GM12878 (cell line): ENCODE measurements at regions not wholly inside any gene's neighbourhood (a gene's known extent, or its start where the extent isn't known, plus 50 kb on each side); places are given as distances from the start of the nearest gene placed in this dataset.

ENCODE experiments used
- ATAC-seq: fragments of 200-7000 bp; cut with Tn5 transposase; 3 replicates; pipeline ENCODE4 v1.9.1; 2020; ENCODE audit warnings: mild to moderate bottlenecking, moderate library complexity
- BruUV-seq: library from RNA; stranded (reverse); fragments of 400-500 nt; replicated peaks from 2 replicates; lab custom pipeline; 2021; lab: Mats Ljungman, UMichigan
- CTCF ChIA-PET: fragments of 300-600 bp; sonication (Branson Sonifier 250); formaldehyde crosslinking; extraction: SDS; loops from one replicate; lab custom pipeline; 2021; ENCODE audit warnings: inconsistent platforms; lab: Yijun Ruan, JAX
- POLR2A ChIA-PET: fragments of 350-600 bp; formaldehyde crosslinking; extraction: SDS; loops from one replicate; lab custom pipeline; 2021; ENCODE audit warnings: inconsistent platforms; lab: Charles Lee
- RAD21 ChIA-PET: fragments of 300-600 bp; sonication (Branson Sonifier 250); formaldehyde crosslinking; loops from one replicate; lab custom pipeline; 2023; ENCODE audit warnings: antibody characterized with exemption; ENCODE audit not compliant: unreplicated experiment; lab: Charles Lee
- SMC1A ChIA-PET: fragments of 300-600 bp; sonication (Branson Sonifier 250); formaldehyde crosslinking; loops from one replicate; lab custom pipeline; 2023; ENCODE audit not compliant: unreplicated experiment, uncharacterized antibody; lab: Charles Lee
- DNase-seq: peaks from one replicate; pipeline ENCODE4 v3.0.0-alpha.2; 2011; ENCODE audit warnings: low read depth, low spot score
- FAIRE-seq: peaks from 3 replicates; lab custom pipeline; 2011; peaks lifted over from hg19 to GRCh38; lab: Jason Lieb, UNC
- H2AFZ ChIP-seq: 2 replicates; pipeline ENCODE4 v1.6.0; 2011; ENCODE audit warnings: low read depth, low read length, control low read depth; ENCODE audit not compliant: control insufficient read depth
- H3K27ac ChIP-seq: 2 replicates; pipeline ENCODE4 v1.5.1; 2011; ENCODE audit warnings: control low read depth; ENCODE audit not compliant: control insufficient read depth, insufficient read depth
- H3K27me3 ChIP-seq, 2 experiments: replicated peaks in 1 of 2; 2 replicates each; pipeline versions ENCODE4 v1.6.0 to v1.6.1; 2011; ENCODE audit warnings: low read length in 1 of 2; ENCODE audit not compliant: control insufficient read depth in 2 of 2, insufficient read depth in 2 of 2
- H3K36me3 ChIP-seq, 2 experiments: 2 replicates each; pipeline ENCODE4 v1.5.1; 2011; ENCODE audit warnings: low read length in 1 of 2; ENCODE audit not compliant: control insufficient read depth in 2 of 2, insufficient read depth in 2 of 2
- H3K4me1 ChIP-seq: 2 replicates; pipeline ENCODE4 v1.6.1; 2011; ENCODE audit warnings: mild to moderate bottlenecking, low read length, moderate library complexity, mixed read lengths; ENCODE audit not compliant: control insufficient read depth, insufficient read depth
- H3K4me2 ChIP-seq: 2 replicates; pipeline ENCODE4 v1.6.0; 2011; ENCODE audit warnings: control low read depth; ENCODE audit not compliant: control insufficient read depth, insufficient read depth
- H3K4me3 ChIP-seq: fragments of 200-600 bp; sonication (generic); 2 replicates; pipeline ENCODE4 v1.5.1; 2016
- H3K79me2 ChIP-seq: 2 replicates; pipeline ENCODE4 v1.6.0; 2011; ENCODE audit warnings: low read length; ENCODE audit not compliant: control insufficient read depth, insufficient read depth
- H3K9ac ChIP-seq: 2 replicates; pipeline ENCODE4 v1.8.0; 2011; ENCODE audit warnings: low read length, control low read depth, mixed read lengths; ENCODE audit not compliant: control insufficient read depth, insufficient read depth
- H3K9me3 ChIP-seq: replicated peaks from 3 replicates; pipeline ENCODE4 v1.5.1; 2011; ENCODE audit warnings: mild to moderate bottlenecking, low read length; ENCODE audit not compliant: control insufficient read depth, insufficient read depth
- H4K20me1 ChIP-seq: 2 replicates; pipeline ENCODE4 v1.6.0; 2011; ENCODE audit not compliant: control insufficient read depth, insufficient read depth
- BHLHE40 ChIP-seq, 2 experiments: fragments of 450-650 bp in 1 of 2; IDR thresholded peaks; 2 replicates each; pipeline ENCODE4 v1.6.1; 2011 to 2017; ENCODE audit warnings: low read depth in 2 of 2, borderline replicate concordance in 1 of 2, improper control_type of control experiment in 1 of 2, low read length in 1 of 2, mild to moderate bottlenecking in 1 of 2
- CHD4 ChIP-seq: fragments of 200-600 bp; sonication (generic); IDR thresholded peaks from 2 replicates; pipeline ENCODE4 v1.6.1; 2016; ENCODE audit warnings: mild to moderate bottlenecking
- CREB1 ChIP-seq: IDR thresholded peaks from 2 replicates; pipeline ENCODE4 v1.6.1; 2012; ENCODE audit warnings: low read depth, mild to moderate bottlenecking, inconsistent platforms
- EZH2 ChIP-seq: IDR thresholded peaks from 2 replicates; pipeline ENCODE4 v1.6.1; 2012; ENCODE audit warnings: low read depth, mild to moderate bottlenecking, control low read depth, inconsistent platforms, low read length, borderline replicate concordance; ENCODE audit not compliant: control insufficient read depth
- IKZF2 ChIP-seq, 2 experiments: fragments of 450-650 bp; IDR thresholded peaks; 2 replicates each; pipeline ENCODE4 v1.6.1; 2017; ENCODE audit warnings: mild to moderate bottlenecking in 2 of 2, moderate library complexity in 2 of 2
- IRF4 ChIP-seq: IDR thresholded peaks from 2 replicates; pipeline ENCODE4 v1.6.1; 2011; ENCODE audit warnings: low read depth, low read length
- PAX8 ChIP-seq: fragments of 450-650 bp; IDR thresholded peaks from 2 replicates; pipeline ENCODE4 v1.6.1; 2017; ENCODE audit warnings: mild to moderate bottlenecking, moderate library complexity
- PML ChIP-seq: IDR thresholded peaks from 2 replicates; pipeline ENCODE4 v1.6.1; 2012; ENCODE audit warnings: low read length, inconsistent platforms
- POLR2A ChIP-seq: IDR thresholded peaks from 2 replicates; pipeline ENCODE4 v1.6.1; 2011; ENCODE audit warnings: low read depth, mild to moderate bottlenecking, low read length
- POU2F2 ChIP-seq: IDR thresholded peaks from 3 replicates; pipeline ENCODE4 v1.6.1; 2011; ENCODE audit warnings: low read depth, mild to moderate bottlenecking, low read length, borderline replicate concordance
- RAD21 ChIP-seq: IDR thresholded peaks from 2 replicates; pipeline ENCODE4 v1.6.1; 2011; ENCODE audit warnings: mild to moderate bottlenecking, low read depth, low read length, moderate library complexity; ENCODE audit not compliant: insufficient read depth
- RCOR1 ChIP-seq: conservative IDR thresholded peaks from 2 replicates; pipeline ENCODE4 v1.6.1; 2012; ENCODE audit warnings: low read depth, low read length, improper control_type of control experiment
- RELA ChIP-seq: fragments of 450-650 bp; IDR thresholded peaks from 2 replicates; pipeline ENCODE4 v1.8.0; 2014; ENCODE audit warnings: borderline replicate concordance; ENCODE audit not compliant: partially characterized antibody
- SMC3 ChIP-seq: IDR thresholded peaks from 2 replicates; pipeline ENCODE4 v1.6.1; 2011; ENCODE audit warnings: low read length, improper control_type of control experiment, borderline replicate concordance
- SP1 ChIP-seq: IDR thresholded peaks from one replicate; pipeline ENCODE4 v1.6.1; 2011; ENCODE audit warnings: low read depth, low read length
- STAT3 ChIP-seq: IDR thresholded peaks from 2 replicates; pipeline ENCODE4 v1.6.1; 2011; ENCODE audit warnings: low read depth, low read length, improper control_type of control experiment
- SUZ12 ChIP-seq: fragments of 200-600 bp; sonication (generic); IDR thresholded peaks from one replicate; pipeline ENCODE4 v1.6.1; 2018; ENCODE audit warnings: antibody characterized with exemption, mild to moderate bottlenecking; ENCODE audit not compliant: unreplicated experiment
- TCF12 ChIP-seq: IDR thresholded peaks from 2 replicates; pipeline ENCODE4 v1.6.1; 2011; ENCODE audit warnings: low read depth, mild to moderate bottlenecking, low read length
- ZNF274 ChIP-seq: IDR thresholded peaks from one replicate; pipeline ENCODE4 v1.8.0; 2011; ENCODE audit not compliant: insufficient read length, insufficient read depth
- in situ Hi-C: fragments of 300-500 bp; cut with MboI; formaldehyde crosslinking; loops from 9 replicates; pipeline ENCODE4 v1.14.3; 2018; ENCODE audit warnings: mixed read lengths
- intact Hi-C: fragments of 100-400 bp; cut with micrococcal nuclease; formaldehyde crosslinking; loops from one replicate; pipeline ENCODE4 v1.14.2; 2022; ENCODE audit not compliant: unreplicated experiment
- TF ChIP-seq, protein P1 (sequence below): fragments of 450-650 bp; IDR thresholded peaks from 2 replicates; pipeline ENCODE4 v1.6.1; 2018; ENCODE audit warnings: borderline replicate concordance, mild to moderate bottlenecking; ENCODE audit not compliant: partially characterized antibody
- TF ChIP-seq, protein P2 (sequence below): fragments of 450-650 bp; formaldehyde crosslinking; IDR thresholded peaks from 2 replicates; pipeline ENCODE4 v1.5.0; 2022; ENCODE audit warnings: mild to moderate bottlenecking, missing genetic modification characterization
- TF ChIP-seq, protein P3 (sequence below): IDR thresholded peaks from 2 replicates; pipeline ENCODE4 v1.6.1; 2012; ENCODE audit warnings: low read depth, low read length, improper control_type of control experiment

DNA sequence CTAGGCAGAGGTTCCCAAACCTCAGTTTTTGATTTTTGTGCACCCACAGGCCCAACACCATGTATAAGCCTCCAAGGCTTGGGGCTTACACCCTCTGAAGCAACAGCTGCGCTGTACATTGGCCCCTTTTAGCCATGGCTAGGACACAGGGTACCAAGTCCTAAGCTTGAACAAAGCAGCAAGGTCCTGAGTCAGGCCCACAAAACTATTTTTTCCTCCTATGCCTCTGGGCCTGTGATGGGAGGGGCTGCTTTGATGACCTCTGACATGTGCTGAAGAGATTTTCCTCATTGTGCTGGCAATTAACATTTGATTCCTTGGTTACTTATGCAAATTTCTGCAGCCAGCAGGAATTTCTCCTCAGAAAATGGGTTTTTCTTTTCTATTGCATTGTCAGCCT is 262.2 kb upstream of the CEP162 start (continued):
- TF ChIP-seq, protein P1, sequence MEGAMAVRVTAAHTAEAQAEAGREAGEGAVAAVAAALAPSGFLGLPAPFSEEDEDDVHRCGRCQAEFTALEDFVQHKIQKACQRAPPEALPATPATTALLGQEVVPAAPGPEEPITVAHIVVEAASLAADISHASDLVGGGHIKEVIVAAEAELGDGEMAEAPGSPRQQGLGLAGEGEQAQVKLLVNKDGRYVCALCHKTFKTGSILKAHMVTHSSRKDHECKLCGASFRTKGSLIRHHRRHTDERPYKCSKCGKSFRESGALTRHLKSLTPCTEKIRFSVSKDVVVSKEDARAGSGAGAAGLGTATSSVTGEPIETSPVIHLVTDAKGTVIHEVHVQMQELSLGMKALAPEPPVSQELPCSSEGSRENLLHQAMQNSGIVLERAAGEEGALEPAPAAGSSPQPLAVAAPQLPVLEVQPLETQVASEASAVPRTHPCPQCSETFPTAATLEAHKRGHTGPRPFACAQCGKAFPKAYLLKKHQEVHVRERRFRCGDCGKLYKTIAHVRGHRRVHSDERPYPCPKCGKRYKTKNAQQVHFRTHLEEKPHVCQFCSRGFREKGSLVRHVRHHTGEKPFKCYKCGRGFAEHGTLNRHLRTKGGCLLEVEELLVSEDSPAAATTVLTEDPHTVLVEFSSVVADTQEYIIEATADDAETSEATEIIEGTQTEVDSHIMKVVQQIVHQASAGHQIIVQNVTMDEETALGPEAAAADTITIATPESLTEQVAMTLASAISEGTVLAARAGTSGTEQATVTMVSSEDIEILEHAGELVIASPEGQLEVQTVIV, result no peak
- TF ChIP-seq SUZ12 (no peak), STAT3 (no peak), CHD4 (no peak), PAX8 (no peak), IRF4 (no peak), RAD21 (no peak)
- TF ChIP-seq, protein P2, sequence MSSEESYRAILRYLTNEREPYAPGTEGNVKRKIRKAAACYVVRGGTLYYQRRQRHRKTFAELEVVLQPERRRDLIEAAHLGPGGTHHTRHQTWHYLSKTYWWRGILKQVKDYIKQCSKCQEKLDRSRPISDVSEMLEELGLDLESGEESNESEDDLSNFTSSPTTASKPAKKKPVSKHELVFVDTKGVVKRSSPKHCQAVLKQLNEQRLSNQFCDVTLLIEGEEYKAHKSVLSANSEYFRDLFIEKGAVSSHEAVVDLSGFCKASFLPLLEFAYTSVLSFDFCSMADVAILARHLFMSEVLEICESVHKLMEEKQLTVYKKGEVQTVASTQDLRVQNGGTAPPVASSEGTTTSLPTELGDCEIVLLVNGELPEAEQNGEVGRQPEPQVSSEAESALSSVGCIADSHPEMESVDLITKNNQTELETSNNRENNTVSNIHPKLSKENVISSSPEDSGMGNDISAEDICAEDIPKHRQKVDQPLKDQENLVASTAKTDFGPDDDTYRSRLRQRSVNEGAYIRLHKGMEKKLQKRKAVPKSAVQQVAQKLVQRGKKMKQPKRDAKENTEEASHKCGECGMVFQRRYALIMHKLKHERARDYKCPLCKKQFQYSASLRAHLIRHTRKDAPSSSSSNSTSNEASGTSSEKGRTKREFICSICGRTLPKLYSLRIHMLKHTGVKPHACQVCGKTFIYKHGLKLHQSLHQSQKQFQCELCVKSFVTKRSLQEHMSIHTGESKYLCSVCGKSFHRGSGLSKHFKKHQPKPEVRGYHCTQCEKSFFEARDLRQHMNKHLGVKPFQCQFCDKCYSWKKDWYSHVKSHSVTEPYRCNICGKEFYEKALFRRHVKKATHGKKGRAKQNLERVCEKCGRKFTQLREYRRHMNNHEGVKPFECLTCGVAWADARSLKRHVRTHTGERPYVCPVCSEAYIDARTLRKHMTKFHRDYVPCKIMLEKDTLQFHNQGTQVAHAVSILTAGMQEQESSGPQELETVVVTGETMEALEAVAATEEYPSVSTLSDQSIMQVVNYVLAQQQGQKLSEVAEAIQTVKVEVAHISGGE, result no peak

DNA sequence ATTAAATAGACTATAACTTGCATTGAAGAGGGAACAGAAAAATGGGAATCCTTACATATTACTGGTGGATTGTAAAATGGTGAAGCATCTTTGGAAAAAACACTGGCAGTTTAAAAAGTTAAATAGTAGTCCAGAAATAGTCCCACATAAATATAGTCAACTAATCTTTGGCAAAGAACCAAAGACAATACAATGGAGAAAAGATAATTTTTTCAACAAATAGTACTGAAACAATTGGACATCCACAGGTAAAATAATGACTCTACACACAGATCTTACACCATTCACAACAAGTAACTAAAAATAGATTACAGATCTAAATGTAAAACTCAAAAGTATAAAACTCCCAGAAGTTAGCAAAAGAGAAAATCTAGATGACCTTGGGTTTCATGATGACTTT is 259.1 kb upstream of the CEP162 start:
- CTCF ChIA-PET, result no interaction called here
- POLR2A ChIA-PET, result no interaction called here
- Histone ChIP-seq H2AFZ (no peak overlapping the region), H3K27me3 (no peaks in the 10 kb centered on the region), H3K27ac (no peak overlapping the region), H3K36me3 (no peaks in the 10 kb centered on the region), H3K4me3 (no peak overlapping the region), H4K20me1 (no peaks in the 10 kb centered on the region), H3K9ac (no peak overlapping the region), H3K4me2 (no peak overlapping the region), H3K9me3 (no peaks in the 10 kb centered on the region), H3K79me2 (no peaks in the 10 kb centered on the region), H3K4me1 (no peaks in the 10 kb centered on the region)
- BruUV-seq, result no TSS peak
- SMC1A ChIA-PET, result no interaction called here
- ATAC-seq, result no peak
- RAD21 ChIA-PET, result no interaction called here
- intact Hi-C loops (no loop called here), in situ Hi-C loops (no loop called here)
- FAIRE-seq, result no peak
- no peak for DNase-seq
- TF ChIP-seq ZNF274 (no peak), RELA (no peak), BHLHE40 (IDR thresholded peaks at IDR 0.05; ENCODE audit: borderline replicate concordance in 1 of 2, low read depth in 2 of 2, low read length in 1 of 2) (no peak), IKZF2 (IDR thresholded peaks at IDR 0.05) (no peak), EZH2 (no peak), PML (no peak), CREB1 (no peak), SMC3 (no peak), SP1 (no peak), POLR2A (no peak), RCOR1 (no peak), POU2F2 (no peak), TCF12 (no peak)
- TF ChIP-seq, protein P3, sequence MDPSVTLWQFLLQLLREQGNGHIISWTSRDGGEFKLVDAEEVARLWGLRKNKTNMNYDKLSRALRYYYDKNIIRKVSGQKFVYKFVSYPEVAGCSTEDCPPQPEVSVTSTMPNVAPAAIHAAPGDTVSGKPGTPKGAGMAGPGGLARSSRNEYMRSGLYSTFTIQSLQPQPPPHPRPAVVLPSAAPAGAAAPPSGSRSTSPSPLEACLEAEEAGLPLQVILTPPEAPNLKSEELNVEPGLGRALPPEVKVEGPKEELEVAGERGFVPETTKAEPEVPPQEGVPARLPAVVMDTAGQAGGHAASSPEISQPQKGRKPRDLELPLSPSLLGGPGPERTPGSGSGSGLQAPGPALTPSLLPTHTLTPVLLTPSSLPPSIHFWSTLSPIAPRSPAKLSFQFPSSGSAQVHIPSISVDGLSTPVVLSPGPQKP, result no peak
